B cell (primary cell): ENCODE measurements at regions not wholly inside any gene's neighbourhood (a gene's known extent, or its start where the extent isn't known, plus 50 kb on each side); places are given as distances from the start of the nearest gene placed in this dataset.

Experiments
- EZH2 ChIP-seq: IDR thresholded peaks from 2 replicates; pipeline ENCODE4 v1.6.1; 2012; ENCODE audit warnings: borderline replicate concordance, low read depth, mild to moderate bottlenecking, moderate library complexity, low read length; ENCODE audit not compliant: insufficient read depth, poor library complexity, severe bottlenecking
- TF ChIP-seq, protein P1 (sequence below): fragments of 200-600 bp; IDR thresholded peaks from one replicate; pipeline ENCODE4 v1.8.0; 2022; ENCODE audit warnings: antibody characterized with exemption, mild to moderate bottlenecking

DNA sequence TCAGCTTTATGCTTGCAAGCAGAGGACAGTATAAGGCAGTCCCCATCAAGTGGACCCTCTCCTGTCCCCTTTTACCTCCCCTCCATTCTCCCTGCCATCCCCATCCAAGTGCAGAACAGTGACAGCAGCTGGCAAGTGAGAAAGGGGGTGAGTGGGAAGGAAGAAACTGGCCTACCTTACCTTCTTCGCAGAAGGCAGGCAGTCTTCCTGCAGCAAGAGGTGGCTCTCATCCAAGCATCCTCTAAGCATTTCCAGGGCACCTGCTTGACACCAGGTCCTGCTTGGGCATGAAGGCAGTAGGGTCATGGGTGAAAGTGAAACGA lies 77.3 kb upstream of the SH3PXD2B start:
- TF ChIP-seq, protein P1, sequence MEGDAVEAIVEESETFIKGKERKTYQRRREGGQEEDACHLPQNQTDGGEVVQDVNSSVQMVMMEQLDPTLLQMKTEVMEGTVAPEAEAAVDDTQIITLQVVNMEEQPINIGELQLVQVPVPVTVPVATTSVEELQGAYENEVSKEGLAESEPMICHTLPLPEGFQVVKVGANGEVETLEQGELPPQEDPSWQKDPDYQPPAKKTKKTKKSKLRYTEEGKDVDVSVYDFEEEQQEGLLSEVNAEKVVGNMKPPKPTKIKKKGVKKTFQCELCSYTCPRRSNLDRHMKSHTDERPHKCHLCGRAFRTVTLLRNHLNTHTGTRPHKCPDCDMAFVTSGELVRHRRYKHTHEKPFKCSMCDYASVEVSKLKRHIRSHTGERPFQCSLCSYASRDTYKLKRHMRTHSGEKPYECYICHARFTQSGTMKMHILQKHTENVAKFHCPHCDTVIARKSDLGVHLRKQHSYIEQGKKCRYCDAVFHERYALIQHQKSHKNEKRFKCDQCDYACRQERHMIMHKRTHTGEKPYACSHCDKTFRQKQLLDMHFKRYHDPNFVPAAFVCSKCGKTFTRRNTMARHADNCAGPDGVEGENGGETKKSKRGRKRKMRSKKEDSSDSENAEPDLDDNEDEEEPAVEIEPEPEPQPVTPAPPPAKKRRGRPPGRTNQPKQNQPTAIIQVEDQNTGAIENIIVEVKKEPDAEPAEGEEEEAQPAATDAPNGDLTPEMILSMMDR = no peak
- TF ChIP-seq EZH2 = no peak
